ENCODE measurements at regions not wholly inside any gene's neighbourhood (a gene's known extent, or its start where the extent isn't known, plus 50 kb on each side); places are given as distances from the start of the nearest gene placed in this dataset.

DNA sequence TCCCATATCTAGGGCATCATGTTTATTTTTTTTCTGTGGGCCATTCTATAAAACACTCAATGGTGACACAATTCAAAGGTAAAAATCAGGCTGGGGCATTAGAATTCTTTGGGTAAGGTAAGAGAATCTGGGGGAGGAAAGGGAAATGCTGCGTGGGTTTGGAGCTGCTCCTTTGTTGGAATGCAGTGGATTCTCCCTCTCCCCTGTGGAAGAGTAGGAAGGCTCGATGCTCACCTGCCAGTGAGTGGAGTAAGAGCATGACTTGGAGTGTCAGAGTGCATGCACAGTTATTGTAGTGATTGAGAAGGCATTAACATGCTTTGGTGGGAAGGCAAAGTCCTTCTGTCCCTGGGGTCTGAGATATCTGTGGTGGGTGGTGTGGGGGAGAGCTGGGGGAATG lies 280.0 kb downstream of the PDCD6IP start:
- TF ChIP-seq, protein P1, sequence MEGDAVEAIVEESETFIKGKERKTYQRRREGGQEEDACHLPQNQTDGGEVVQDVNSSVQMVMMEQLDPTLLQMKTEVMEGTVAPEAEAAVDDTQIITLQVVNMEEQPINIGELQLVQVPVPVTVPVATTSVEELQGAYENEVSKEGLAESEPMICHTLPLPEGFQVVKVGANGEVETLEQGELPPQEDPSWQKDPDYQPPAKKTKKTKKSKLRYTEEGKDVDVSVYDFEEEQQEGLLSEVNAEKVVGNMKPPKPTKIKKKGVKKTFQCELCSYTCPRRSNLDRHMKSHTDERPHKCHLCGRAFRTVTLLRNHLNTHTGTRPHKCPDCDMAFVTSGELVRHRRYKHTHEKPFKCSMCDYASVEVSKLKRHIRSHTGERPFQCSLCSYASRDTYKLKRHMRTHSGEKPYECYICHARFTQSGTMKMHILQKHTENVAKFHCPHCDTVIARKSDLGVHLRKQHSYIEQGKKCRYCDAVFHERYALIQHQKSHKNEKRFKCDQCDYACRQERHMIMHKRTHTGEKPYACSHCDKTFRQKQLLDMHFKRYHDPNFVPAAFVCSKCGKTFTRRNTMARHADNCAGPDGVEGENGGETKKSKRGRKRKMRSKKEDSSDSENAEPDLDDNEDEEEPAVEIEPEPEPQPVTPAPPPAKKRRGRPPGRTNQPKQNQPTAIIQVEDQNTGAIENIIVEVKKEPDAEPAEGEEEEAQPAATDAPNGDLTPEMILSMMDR (conservative IDR thresholded peaks at IDR 0.05) = no peak
- no peak for TF ChIP-seq ZFX (IDR thresholded peaks at IDR 0.05)
